Gastrocnemius medialis (tissue), 4 donors: ENCODE measurements at regions not wholly inside any gene's neighbourhood (a gene's known extent, or its start where the extent isn't known, plus 50 kb on each side); places are given as distances from the start of the nearest gene placed in this dataset.

Experiments
- POLR2A ChIP-seq, 2 donors: fragments of 450-650 bp; IDR thresholded peaks; one replicate each; pipeline ENCODE4 v1.6.1; 2017; ENCODE audit warnings: antibody characterized with exemption in 2 of 2, mild to moderate bottlenecking in 2 of 2, moderate library complexity in 2 of 2
- TF ChIP-seq, protein P1 (sequence below), 5 experiments: fragments of 450-650 bp in 3 of 5; fragments of 200-600 bp in 2 of 5; sonication (generic) in 2 of 5; IDR thresholded peaks in 4 of 5; conservative IDR thresholded peaks in 1 of 5; 1 replicate in 4 of 5; 2 replicates in 1 of 5; pipeline ENCODE4 v1.5.1; 2016 to 2019; ENCODE audit warnings: antibody characterized with exemption in 5 of 5, mild to moderate bottlenecking in 3 of 5, moderate library complexity in 3 of 5

DNA sequence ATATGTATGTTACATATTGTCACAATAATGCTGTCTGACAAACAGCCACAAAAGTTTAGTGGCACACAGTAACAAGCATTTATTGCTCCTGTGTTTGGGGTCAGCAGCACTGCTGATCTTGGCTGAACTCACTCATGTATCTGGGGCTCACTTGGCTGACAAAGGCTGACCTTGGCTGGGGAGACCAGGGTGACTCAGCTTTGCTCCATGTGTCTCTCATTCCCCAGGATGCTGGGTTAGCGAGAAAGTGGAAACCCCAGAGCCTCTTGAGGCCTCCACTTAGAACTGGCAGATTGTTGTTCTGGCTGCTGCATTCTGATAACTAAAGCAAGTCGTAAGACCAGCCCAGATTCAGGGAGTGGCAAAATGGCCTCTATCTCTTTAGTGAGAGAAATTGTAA lies 217.3 kb upstream of the HABP2 start:
- TF ChIP-seq, protein P1, sequence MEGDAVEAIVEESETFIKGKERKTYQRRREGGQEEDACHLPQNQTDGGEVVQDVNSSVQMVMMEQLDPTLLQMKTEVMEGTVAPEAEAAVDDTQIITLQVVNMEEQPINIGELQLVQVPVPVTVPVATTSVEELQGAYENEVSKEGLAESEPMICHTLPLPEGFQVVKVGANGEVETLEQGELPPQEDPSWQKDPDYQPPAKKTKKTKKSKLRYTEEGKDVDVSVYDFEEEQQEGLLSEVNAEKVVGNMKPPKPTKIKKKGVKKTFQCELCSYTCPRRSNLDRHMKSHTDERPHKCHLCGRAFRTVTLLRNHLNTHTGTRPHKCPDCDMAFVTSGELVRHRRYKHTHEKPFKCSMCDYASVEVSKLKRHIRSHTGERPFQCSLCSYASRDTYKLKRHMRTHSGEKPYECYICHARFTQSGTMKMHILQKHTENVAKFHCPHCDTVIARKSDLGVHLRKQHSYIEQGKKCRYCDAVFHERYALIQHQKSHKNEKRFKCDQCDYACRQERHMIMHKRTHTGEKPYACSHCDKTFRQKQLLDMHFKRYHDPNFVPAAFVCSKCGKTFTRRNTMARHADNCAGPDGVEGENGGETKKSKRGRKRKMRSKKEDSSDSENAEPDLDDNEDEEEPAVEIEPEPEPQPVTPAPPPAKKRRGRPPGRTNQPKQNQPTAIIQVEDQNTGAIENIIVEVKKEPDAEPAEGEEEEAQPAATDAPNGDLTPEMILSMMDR (IDR thresholded peaks at IDR 0.05 in 4 of 5, conservative IDR thresholded peaks at IDR 0.05 in 1 of 5), result no peak
- TF ChIP-seq POLR2A (IDR thresholded peaks at IDR 0.05), result no peak
